Activated CD4-positive, alpha-beta T cell treated with anti-CD3 and anti-CD28 coated beads, Interleukin-2, amount 10 ng/mL, durations not matched to agents 7 days and 5 days (primary cell): ENCODE measurements at regions not wholly inside any gene's neighbourhood (a gene's known extent, or its start where the extent isn't known, plus 50 kb on each side); places are given as distances from the start of the nearest gene placed in this dataset.
A peak's percentile ranks its signal among the peaks of the same experiment; 100 is the strongest.
"Not testable (repeated sequence)": the region's sequence is repeated elsewhere in the genome, so short reads cannot be mapped to it uniquely, and the experiment has no call there.

Experiments used
- CTCF ChIA-PET: fragments of 350-600 bp; sonication (Branson Sonifier 250); formaldehyde crosslinking; loops from one replicate; lab custom pipeline; 2021; ENCODE audit warnings: antibody characterized with exemption; lab: Charles Lee
- POLR2A ChIA-PET: fragments of 350-600 bp; sonication (Branson Sonifier 250); formaldehyde crosslinking; loops from one replicate; lab custom pipeline; 2021; ENCODE audit warnings: antibody characterized with exemption; lab: Charles Lee
- DNase-seq: peaks from one replicate; pipeline ENCODE4 v3.0.0-alpha.2; 2020
- H3K27ac Mint-ChIP-seq: one replicate; pipeline ENCODE4 v1.8.0; 2021; ENCODE audit warnings: mild to moderate bottlenecking, moderate library complexity, mixed read lengths
- H3K27me3 Mint-ChIP-seq: one replicate; pipeline ENCODE4 v1.8.0; 2021; ENCODE audit warnings: mixed read lengths
- H3K36me3 Mint-ChIP-seq: one replicate; pipeline ENCODE4 v1.8.0; 2021; ENCODE audit warnings: low read depth, mixed read lengths
- H3K4me1 Mint-ChIP-seq: one replicate; pipeline ENCODE4 v1.8.0; 2021; ENCODE audit warnings: mixed read lengths
- H3K4me3 Mint-ChIP-seq: one replicate; pipeline ENCODE4 v1.8.0; 2021; ENCODE audit warnings: mild to moderate bottlenecking, moderate library complexity, mixed read lengths
- H3K9me3 Mint-ChIP-seq: one replicate; pipeline ENCODE4 v1.8.0; 2021; ENCODE audit warnings: mixed read lengths

DNA sequence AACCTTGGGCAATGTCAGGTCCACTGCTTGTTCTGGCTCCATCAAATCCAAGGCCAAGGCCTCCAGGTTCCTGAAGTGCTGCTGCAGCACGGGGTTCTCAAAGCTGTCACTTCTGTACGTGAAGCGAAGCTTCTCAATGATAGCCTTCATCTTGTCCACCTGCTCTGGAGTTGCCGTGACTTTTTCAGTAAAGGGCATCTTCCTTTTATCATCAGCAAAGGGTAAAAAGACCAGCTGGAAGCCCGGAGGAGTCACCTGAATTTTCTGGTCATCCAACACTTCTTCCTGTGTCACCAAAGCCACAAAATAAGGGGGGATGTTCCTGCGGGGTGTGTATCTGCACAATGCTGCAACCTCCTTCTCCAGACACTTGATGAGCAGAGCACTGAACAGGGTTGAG, 131.7 kb upstream of the MAMLD1 start:
- H3K4me3 Mint-ChIP-seq, H3K9me3 Mint-ChIP-seq, H3K36me3 Mint-ChIP-seq, H3K4me1 Mint-ChIP-seq, CTCF ChIA-PET, POLR2A ChIA-PET, H3K27me3 Mint-ChIP-seq, H3K27ac Mint-ChIP-seq, DNase-seq: not testable (repeated sequence)

DNA sequence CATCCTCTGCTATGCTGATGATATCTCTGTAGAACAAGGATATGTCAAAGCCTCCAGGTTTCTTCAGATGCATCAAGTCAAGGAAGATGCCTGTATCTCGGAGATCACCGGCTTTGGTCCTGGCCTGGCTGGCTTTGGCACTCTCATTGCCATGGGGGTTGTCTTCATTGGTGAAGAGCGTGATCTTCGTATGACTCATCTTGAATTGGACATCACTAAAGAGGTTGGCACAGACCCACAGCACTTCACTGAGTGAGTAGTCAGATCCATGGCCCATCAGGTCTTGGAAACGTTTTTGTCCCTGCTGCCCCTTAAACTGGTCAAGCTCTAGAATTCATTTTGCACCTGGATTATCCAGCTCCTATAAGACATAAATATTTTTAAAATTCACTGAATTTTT, 130.9 kb upstream of the MAMLD1 start:
- CTCF ChIA-PET, H3K9me3 Mint-ChIP-seq, H3K4me1 Mint-ChIP-seq, H3K27me3 Mint-ChIP-seq, H3K27ac Mint-ChIP-seq, DNase-seq, POLR2A ChIA-PET, H3K36me3 Mint-ChIP-seq, H3K4me3 Mint-ChIP-seq: not testable (repeated sequence)

DNA sequence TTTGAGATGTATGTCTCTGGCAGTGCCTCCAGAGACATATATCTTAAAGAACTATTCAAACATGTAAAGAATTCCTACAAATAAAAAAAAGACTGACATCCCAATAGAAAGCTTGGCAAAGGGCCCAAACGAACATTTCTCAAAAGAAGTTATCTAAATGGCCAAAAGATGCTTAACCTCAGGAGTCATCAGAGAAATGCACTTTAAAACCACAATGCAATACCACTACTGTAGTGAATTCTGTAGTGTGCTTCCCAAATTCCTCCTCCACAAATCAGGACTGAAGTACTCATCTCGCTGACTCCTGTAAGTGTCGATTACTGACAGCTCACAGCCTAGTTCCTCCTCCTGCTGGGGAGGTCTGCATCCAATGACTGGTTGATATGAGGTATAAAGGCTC, 129.0 kb upstream of the MAMLD1 start:
- H3K27me3 Mint-ChIP-seq = peaks cover 3% of the 10 kb centered on the region
- H3K9me3 Mint-ChIP-seq = no peaks in the 10 kb centered on the region
- H3K36me3 Mint-ChIP-seq = no peaks in the 10 kb centered on the region
- DNase-seq = no peak
- ChIA-PET POLR2A (no interaction called here), CTCF (no interaction called here)
- no peak overlapping the region for H3K27ac Mint-ChIP-seq
- H3K4me1 Mint-ChIP-seq = no peaks in the 10 kb centered on the region
- H3K4me3 Mint-ChIP-seq = no peak overlapping the region

DNA sequence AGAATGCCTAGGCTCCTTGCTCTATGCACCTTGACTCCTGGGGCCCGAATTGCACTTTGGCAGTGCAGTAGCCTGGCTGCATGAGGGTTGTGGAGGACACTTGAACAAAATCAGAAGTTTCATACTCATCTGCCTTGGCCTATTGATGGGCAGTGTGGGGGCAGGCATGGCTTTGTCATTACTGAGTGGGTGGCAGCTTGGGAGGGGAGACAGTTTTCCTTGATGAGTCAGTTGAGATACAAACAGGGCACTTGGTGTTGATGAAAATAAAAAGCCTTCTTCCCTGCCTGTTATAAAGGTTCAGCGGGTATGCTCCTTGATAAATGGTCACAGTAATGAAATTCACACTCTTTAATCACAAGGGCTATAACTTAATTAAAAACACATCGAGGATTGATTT, 126.8 kb upstream of the MAMLD1 start:
- ChIA-PET CTCF (no interaction called here), POLR2A (no interaction called here)
- H3K27ac Mint-ChIP-seq = no peak overlapping the region
- no peaks in the 10 kb centered on the region for H3K9me3 Mint-ChIP-seq
- no peak overlapping the region for H3K4me3 Mint-ChIP-seq
- no peaks in the 10 kb centered on the region for H3K27me3 Mint-ChIP-seq
- H3K36me3 Mint-ChIP-seq = no peaks in the 10 kb centered on the region
- no peaks in the 10 kb centered on the region for H3K4me1 Mint-ChIP-seq
- no peak for DNase-seq

DNA sequence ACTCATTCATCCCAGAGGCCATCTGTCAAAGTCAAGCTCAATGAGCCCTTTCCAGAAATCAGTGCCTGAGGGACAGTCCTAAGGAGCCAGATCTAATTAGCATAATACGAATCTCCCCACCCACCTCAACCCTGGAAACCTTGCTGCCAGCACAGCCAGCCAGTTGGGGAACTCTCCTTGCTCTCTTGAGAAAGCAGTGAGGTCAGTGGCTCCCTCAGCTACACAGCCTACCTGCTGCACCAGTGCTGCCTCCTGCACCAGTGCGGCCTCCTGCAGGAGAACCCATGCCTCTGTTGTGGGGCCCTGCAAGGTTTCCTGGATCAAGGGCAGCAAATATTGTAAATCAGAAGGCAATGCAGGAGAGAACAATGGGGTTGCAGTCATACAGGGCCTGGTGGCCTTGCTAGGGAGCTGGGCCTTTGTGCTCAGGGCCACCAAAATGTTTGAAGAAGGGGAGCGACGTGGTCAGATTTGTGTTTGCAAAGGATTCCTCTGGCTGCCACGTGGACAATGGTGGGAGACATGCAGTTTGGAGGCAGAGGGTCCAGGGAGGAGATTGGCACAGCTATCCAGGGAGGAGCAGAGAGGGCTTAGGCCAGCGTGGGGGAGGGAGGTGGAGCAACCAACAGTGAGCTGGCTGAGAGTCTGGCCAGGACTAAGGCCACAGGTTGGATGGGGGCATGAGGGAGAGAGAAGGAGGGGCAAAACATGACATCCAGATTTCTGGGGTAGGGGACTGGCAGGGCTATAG, 124.3 kb upstream of the MAMLD1 start:
- no peak for DNase-seq
- Mint-ChIP-seq H3K27me3 (no peaks in the 10 kb centered on the region), H3K4me1 (no peaks in the 10 kb centered on the region), H3K4me3 (no peak overlapping the region), H3K27ac (no peak overlapping the region), H3K9me3 (no peaks in the 10 kb centered on the region), H3K36me3 (no peaks in the 10 kb centered on the region)
- ChIA-PET POLR2A (no interaction called here), CTCF (no interaction called here)

DNA sequence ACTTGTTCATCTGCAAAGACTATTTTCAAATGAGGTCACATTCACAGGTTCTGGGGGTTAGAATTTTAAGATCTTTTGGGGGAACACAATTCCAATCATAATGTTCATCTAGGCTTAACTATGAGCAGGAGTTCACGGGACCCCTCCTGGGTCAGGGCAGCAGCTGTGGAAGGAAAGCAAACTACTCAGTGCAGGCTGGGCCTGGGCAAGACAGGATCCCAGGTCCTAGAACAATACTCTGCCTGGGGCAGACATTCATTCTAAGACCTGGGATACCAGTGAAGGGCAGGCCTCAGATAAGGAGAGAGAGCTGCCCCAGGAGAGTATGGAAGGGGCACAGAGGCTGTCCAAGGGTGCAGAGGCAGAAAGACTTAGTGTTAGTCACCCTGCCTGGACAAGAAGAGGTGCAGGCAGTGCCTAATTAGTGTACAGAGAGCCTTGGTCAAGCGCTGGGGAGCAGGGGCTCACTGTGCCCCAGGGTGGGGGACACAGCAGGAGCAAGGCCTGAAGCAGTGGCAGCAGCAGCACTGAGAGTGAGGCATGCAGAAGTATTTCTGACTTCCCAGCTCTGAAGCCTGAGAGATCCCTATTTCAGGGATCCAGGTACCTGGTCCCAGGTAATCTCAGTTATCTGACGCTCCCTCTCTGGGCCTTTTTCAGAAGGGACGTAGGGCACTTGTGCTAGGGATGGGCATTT, 123.0 kb upstream of the MAMLD1 start:
- POLR2A ChIA-PET = no interaction called here
- no peak for DNase-seq
- no peaks in the 10 kb centered on the region for H3K9me3 Mint-ChIP-seq
- H3K27ac Mint-ChIP-seq = peak overlapping the region; percentile 2
- H3K4me1 Mint-ChIP-seq = no peaks in the 10 kb centered on the region
- CTCF ChIA-PET = interaction anchor here (0.5 kb wide), 1 partner anchor 121 kb away, joined by 3 read pairs; no protein-coding TSS in a partner anchor
- no peaks in the 10 kb centered on the region for H3K27me3 Mint-ChIP-seq
- H3K4me3 Mint-ChIP-seq = no peak overlapping the region
- H3K36me3 Mint-ChIP-seq = no peaks in the 10 kb centered on the region

DNA sequence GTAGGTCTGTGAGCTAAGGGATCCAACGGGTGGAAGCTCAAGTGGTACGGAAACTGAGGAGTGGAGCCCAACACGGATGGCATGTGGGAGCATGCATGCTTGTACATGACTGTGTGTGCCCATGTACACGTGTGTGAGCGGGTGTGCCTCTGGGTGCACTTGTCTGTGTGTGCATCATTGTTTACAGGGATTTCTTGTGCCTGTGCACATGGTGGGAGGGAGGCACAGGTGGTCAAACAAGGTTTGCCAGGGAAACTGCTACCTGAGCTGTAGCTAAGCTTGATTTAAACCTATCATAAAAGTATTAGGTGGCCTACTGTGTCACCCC, 122.5 kb upstream of the MAMLD1 start:
- no peaks in the 10 kb centered on the region for H3K27me3 Mint-ChIP-seq
- H3K4me3 Mint-ChIP-seq = no peak overlapping the region

DNA sequence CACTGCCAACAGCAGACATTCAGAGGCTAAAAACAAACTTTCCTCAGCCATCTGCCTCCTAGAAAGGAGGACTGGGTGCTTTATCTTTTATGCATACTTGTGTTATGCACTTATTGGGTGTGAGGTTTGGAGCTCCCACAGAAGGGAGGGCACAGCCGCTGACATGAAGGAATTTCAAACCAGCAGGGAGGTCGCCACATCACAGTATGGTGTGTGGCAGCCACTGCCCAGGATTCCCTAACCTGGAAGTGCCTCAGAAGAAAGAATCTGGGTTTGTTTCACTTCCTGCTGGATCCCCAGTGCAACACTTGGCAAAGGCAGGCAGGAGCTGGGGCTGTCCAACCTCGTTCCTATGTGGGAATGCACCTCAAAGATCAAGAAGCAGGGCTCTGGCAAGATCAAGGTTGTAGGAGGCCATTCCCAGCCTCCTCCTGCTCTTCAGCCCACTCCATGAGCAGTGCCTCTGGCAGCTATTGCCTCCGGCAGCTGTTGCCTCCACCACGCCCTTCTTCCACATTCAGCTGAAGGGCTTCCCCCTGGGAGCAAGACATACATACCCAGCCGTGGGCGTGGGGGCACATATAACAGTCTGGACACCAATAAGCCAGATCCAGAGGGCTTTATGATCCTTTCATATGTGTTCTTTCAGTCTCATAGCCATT, 109.0 kb upstream of the MAMLD1 start:
- H3K36me3 Mint-ChIP-seq = no peaks in the 10 kb centered on the region
- ChIA-PET CTCF (no interaction called here), POLR2A (no interaction called here)
- no peak overlapping the region for H3K27ac Mint-ChIP-seq
- no peak for DNase-seq
- no peak overlapping the region for H3K4me3 Mint-ChIP-seq
- H3K27me3 Mint-ChIP-seq = peaks cover 3% of the 10 kb centered on the region
- no peaks in the 10 kb centered on the region for H3K9me3 Mint-ChIP-seq
- H3K4me1 Mint-ChIP-seq = peaks cover 21% of the 10 kb centered on the region

More for the DNA sequence above, 122.5 kb upstream of the MAMLD1 start:
- H3K27ac Mint-ChIP-seq = no peak overlapping the region
- POLR2A ChIA-PET = no interaction called here
- H3K9me3 Mint-ChIP-seq = no peaks in the 10 kb centered on the region
- CTCF ChIA-PET = interaction anchor here (0.5 kb wide), 1 partner anchor 120 kb away, joined by 3 read pairs; no protein-coding TSS in a partner anchor
- H3K36me3 Mint-ChIP-seq = no peaks in the 10 kb centered on the region
- DNase-seq = no peak
- H3K4me1 Mint-ChIP-seq = no peaks in the 10 kb centered on the region

DNA sequence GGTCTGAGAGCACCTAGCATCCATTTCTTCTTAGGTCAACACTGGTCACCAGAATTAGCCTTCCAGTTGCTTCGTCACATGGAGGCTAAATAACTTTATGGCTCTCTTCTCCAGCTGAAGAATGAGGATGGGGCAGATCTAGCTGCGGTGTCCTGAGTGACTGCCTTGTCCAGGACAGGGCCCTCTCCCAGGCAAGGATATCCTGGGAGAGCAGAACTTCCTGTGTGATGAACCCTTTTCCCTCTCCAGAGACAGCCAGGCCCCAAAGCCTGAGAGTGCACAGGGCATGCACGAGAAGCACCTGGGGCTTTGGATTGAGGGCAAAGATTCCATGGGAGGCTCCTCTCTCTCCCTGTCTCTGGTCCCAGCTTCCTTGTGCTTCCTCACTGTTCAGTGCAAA, 108.2 kb upstream of the MAMLD1 start:
- no peak overlapping the region for H3K27ac Mint-ChIP-seq
- ChIA-PET CTCF (no interaction called here), POLR2A (no interaction called here)
- H3K36me3 Mint-ChIP-seq = no peaks in the 10 kb centered on the region
- no peak overlapping the region for H3K4me3 Mint-ChIP-seq
- no peaks in the 10 kb centered on the region for H3K27me3 Mint-ChIP-seq
- H3K4me1 Mint-ChIP-seq = peaks cover 21% of the 10 kb centered on the region
- no peaks in the 10 kb centered on the region for H3K9me3 Mint-ChIP-seq
- DNase-seq = no peak

DNA sequence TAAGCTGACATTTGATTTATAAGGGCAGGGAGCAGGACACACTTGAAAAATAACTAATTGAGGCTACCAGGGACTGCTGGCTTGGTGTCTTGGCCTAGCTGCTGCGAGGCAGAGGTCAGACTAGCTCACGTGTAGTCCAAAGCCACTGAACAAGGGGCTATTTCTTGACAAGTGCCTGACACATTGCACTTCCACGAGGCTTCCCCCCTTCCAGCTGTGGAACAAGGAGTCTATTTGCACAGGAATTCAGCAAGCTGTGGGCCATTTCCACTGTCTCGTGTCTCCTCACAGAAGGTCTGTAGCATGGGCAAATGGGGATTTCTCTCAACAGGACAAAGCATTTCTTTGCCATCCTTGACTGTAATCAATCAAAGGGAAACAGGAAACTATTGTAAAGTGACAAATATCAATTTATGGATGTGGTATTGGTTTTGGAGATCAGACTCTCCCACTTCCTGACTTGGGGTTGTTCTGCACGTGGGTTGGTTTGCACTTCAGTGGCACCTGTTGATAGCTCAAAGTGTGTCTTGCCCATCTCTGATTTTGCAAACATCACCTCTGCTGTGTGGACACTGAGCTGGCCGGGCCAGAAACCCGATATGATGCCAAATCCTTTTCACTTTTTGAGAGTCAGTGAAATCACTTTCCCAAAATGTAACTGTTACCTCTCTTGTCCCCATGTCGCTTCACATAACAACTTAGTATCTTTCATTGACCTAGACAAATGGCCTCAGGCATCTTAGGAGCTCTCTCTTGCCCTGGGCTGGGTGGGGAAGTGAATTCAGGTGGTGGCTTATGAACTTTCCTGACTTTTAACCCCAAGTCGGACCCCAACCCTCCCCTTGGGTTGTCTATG, 107.4 kb upstream of the MAMLD1 start:
- H3K4me3 Mint-ChIP-seq = no peak overlapping the region
- DNase-seq = no peak
- H3K27ac Mint-ChIP-seq = no peak overlapping the region
- H3K27me3 Mint-ChIP-seq = no peaks in the 10 kb centered on the region
- peaks cover 21% of the 10 kb centered on the region for H3K4me1 Mint-ChIP-seq
- H3K9me3 Mint-ChIP-seq = no peaks in the 10 kb centered on the region
- ChIA-PET POLR2A (no interaction called here), CTCF (no interaction called here)
- no peaks in the 10 kb centered on the region for H3K36me3 Mint-ChIP-seq

DNA sequence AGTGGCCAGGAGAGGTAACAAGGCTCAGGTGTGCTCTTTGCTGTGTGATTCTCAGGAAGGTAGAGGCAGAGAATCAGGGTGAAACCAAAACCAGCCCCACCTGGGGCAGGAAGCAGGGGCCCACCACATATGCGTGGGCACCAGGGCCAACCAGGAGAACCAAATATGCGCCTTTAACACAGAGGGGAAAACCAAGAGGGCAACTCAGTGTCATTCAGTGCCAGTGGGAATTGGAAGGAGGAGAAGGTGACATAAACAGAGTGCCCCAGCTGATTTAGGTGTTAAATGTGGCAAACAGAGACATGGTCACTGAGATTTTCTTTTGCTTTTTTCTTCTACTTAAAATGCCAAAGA, 106.8 kb upstream of the MAMLD1 start:
- Mint-ChIP-seq H3K9me3 (no peaks in the 10 kb centered on the region), H3K36me3 (no peaks in the 10 kb centered on the region), H3K27me3 (no peaks in the 10 kb centered on the region), H3K27ac (no peak overlapping the region), H3K4me3 (no peak overlapping the region), H3K4me1 (peaks cover 21% of the 10 kb centered on the region)
- CTCF ChIA-PET = no interaction called here
- DNase-seq = no peak
- POLR2A ChIA-PET = no interaction called here

DNA sequence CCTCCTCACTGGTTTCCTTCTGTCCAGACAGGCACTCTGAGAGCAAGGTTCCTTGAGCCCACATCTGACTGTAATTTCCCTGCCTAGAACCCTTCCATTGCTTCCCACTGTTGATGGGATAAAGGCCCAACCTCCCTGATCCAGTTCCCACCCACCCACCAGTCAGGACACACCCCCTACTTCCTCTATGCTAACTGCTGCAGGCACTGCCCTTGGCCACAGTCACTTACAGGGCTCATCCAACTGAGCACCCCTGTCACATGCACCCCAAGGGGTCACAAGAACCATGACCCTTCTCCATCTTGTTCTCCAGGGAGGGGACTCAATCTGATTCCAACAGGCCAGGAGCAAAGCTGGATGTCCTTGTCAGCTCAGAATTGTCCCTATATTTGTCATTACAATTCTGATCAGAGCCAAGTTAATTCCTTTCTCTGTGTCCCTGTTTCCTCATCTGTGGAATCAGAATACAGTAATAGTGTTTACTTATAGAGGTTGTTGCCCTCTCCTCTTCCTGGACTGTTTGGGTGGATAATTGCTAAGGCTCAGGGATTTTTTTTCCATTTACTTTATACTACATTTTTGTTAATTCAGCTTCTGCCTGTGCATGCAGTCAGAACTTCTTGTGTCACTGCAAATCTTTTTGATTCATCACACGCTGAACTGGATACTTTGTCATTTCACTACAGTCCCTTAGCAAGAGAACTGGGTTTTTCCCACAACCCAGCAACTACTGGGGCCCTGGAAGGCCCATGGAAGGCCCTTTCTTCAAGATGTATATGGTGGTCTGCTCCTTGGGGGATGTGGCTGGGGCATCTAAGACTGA, 105.6 kb upstream of the MAMLD1 start:
- ChIA-PET POLR2A (no interaction called here), CTCF (interaction anchor here (1.1 kb wide), 1 partner anchor 242 kb away, joined by 3 read pairs; no protein-coding TSS in a partner anchor)
- H3K4me1 Mint-ChIP-seq = peaks cover 21% of the 10 kb centered on the region
- H3K27ac Mint-ChIP-seq = peak overlapping the region; percentile 41
- no peak overlapping the region for H3K4me3 Mint-ChIP-seq
- H3K36me3 Mint-ChIP-seq = no peaks in the 10 kb centered on the region
- no peak for DNase-seq
- H3K27me3 Mint-ChIP-seq = no peaks in the 10 kb centered on the region
- H3K9me3 Mint-ChIP-seq = no peaks in the 10 kb centered on the region
